ENCODE measurements at regions not wholly inside any gene's neighbourhood (a gene's known extent, or its start where the extent isn't known, plus 50 kb on each side); places are given as distances from the start of the nearest gene placed in this dataset.

- Mint-ChIP-seq H3K27ac (no peak overlapping the region), H3K4me1 (no peaks in the 10 kb centered on the region), H3K9me3 (ENCODE audit: insufficient read depth) (no peaks in the 10 kb centered on the region), H3K4me3 (no peak overlapping the region), H3K27me3 (no peaks in the 10 kb centered on the region)
- no peak overlapping the region for H2AFZ ChIP-seq (ENCODE audit: insufficient read depth, low read depth, low read length, poor library complexity, severe bottlenecking)
- H3K27me3 ChIP-seq (replicated peaks in 1 of 4; ENCODE audit: control extremely low read depth in 1 of 4, control insufficient read depth in 3 of 4, insufficient read depth in 4 of 4, low read length in 3 of 4) = no peaks in the 10 kb centered on the region
- ChIA-PET CTCF (no interaction called here), POLR2A (no interaction called here)
- no peak overlapping the region for H3K4me2 ChIP-seq (replicated peaks; ENCODE audit: low read depth, low read length, poor library complexity, severe bottlenecking)
- H3K27ac ChIP-seq (ENCODE audit: low read length in 2 of 2) = no peak overlapping the region
- no CpG with 5 or more reads among the region's 5 CpGs for WGBS (ENCODE audit: insufficient coverage)
- DNase-seq (no peak), ATAC-seq (ENCODE audit: low read depth) (no peak)
- H3K9ac ChIP-seq (ENCODE audit: low read length) = no peak overlapping the region
- no peaks in the 10 kb centered on the region for H4K20me1 ChIP-seq (ENCODE audit: control insufficient read depth, insufficient read depth, low read length, poor library complexity, severe bottlenecking)
- no peak overlapping the region for H3K4me3 ChIP-seq (ENCODE audit: control extremely low read depth in 1 of 5, extremely low read depth in 1 of 5, insufficient read depth in 1 of 5, low read depth in 2 of 5, low read length in 4 of 5)
- no peaks in the 10 kb centered on the region for H3K4me1 ChIP-seq (ENCODE audit: control insufficient read depth in 2 of 2, insufficient read depth in 2 of 2, low read length in 2 of 2)
- TF ChIP-seq CTCF (IDR thresholded peaks at IDR 0.05) = no peak
- TF ChIP-seq EZH2 (IDR thresholded peaks at IDR 0.05; ENCODE audit: borderline replicate concordance, insufficient read depth, low read depth, low read length, poor library complexity, severe bottlenecking) = no peak
- no peaks in the 10 kb centered on the region for H3K9me3 ChIP-seq (ENCODE audit: control extremely low read depth in 1 of 3, control insufficient read depth in 2 of 3, insufficient read depth in 1 of 3, low read length in 2 of 3)
- intact Hi-C loops (cut with micrococcal nuclease) = no loop called here
- H3K79me2 ChIP-seq (ENCODE audit: control insufficient read depth, insufficient read depth, low read length) = no peaks in the 10 kb centered on the region
- no peaks in the 10 kb centered on the region for H3K36me3 ChIP-seq (replicated peaks in 1 of 2; ENCODE audit: control extremely low read depth in 1 of 2, control insufficient read depth in 1 of 2, extremely low read depth in 1 of 2, insufficient read depth in 2 of 2, low read length in 1 of 2)
Observed at GRCh38 chr5:44707721-44708120, 101.0 kb upstream of the MRPS30 start.

GRCh38 chr5:44697025-44697424, 111.7 kb upstream of the MRPS30 start:
- Histone ChIP-seq H3K9me3 (ENCODE audit: control extremely low read depth in 1 of 3, control insufficient read depth in 2 of 3, insufficient read depth in 1 of 3, low read length in 2 of 3) (no peaks in the 10 kb centered on the region), H3K36me3 (replicated peaks in 1 of 2; ENCODE audit: control extremely low read depth in 1 of 2, control insufficient read depth in 1 of 2, extremely low read depth in 1 of 2, insufficient read depth in 2 of 2, low read length in 1 of 2) (no peaks in the 10 kb centered on the region), H3K27ac (ENCODE audit: low read length in 2 of 2) (no peak overlapping the region), H3K4me1 (ENCODE audit: control insufficient read depth in 2 of 2, insufficient read depth in 2 of 2, low read length in 2 of 2) (no peaks in the 10 kb centered on the region), H2AFZ (ENCODE audit: insufficient read depth, low read depth, low read length, poor library complexity, severe bottlenecking) (no peak overlapping the region), H3K9ac (ENCODE audit: low read length) (no peak overlapping the region), H3K27me3 (replicated peaks in 1 of 4; ENCODE audit: control extremely low read depth in 1 of 4, control insufficient read depth in 3 of 4, insufficient read depth in 4 of 4, low read length in 3 of 4) (no peaks in the 10 kb centered on the region), H3K79me2 (ENCODE audit: control insufficient read depth, insufficient read depth, low read length) (no peaks in the 10 kb centered on the region), H3K4me3 (ENCODE audit: control extremely low read depth in 1 of 5, extremely low read depth in 1 of 5, insufficient read depth in 1 of 5, low read depth in 2 of 5, low read length in 4 of 5) (no peak overlapping the region), H4K20me1 (ENCODE audit: control insufficient read depth, insufficient read depth, low read length, poor library complexity, severe bottlenecking) (no peaks in the 10 kb centered on the region), H3K4me2 (replicated peaks; ENCODE audit: low read depth, low read length, poor library complexity, severe bottlenecking) (no peak overlapping the region)
- H3K4me1 Mint-ChIP-seq = no peaks in the 10 kb centered on the region
- TF ChIP-seq CTCF (IDR thresholded peaks at IDR 0.05) (no peak), EZH2 (IDR thresholded peaks at IDR 0.05; ENCODE audit: borderline replicate concordance, insufficient read depth, low read depth, low read length, poor library complexity, severe bottlenecking) (no peak)
- ChIA-PET POLR2A (no interaction called here), CTCF (no interaction called here)
- no peak overlapping the region for H3K4me3 Mint-ChIP-seq
- DNase-seq (no peak), ATAC-seq (ENCODE audit: low read depth) (no peak)
- H3K9me3 Mint-ChIP-seq (ENCODE audit: insufficient read depth) = peaks cover 3% of the 10 kb centered on the region
- no peak overlapping the region for H3K27ac Mint-ChIP-seq
- 46% methylated on average over 2 of the region's 3 CpGs for WGBS (ENCODE audit: insufficient coverage)
- intact Hi-C loops (cut with micrococcal nuclease) = no loop called here
- H3K27me3 Mint-ChIP-seq = no peaks in the 10 kb centered on the region
